SK-N-SH treated with all-trans-retinoic acid at 6 μM for 48 hours (cell line): ENCODE measurements at regions not wholly inside any gene's neighbourhood (a gene's known extent, or its start where the extent isn't known, plus 50 kb on each side); places are given as distances from the start of the nearest gene placed in this dataset.

Source experiments
- ARNTL ChIP-seq: fragments of 450-650 bp; formaldehyde crosslinking; IDR thresholded peaks from 2 replicates; pipeline ENCODE4 v1.5.0; 2020; ENCODE audit warnings: low read depth, mild to moderate bottlenecking, moderate library complexity, borderline replicate concordance
- ZC3H10 ChIP-seq: fragments of 250-450 bp; sonication (Bioruptor Pico); IDR thresholded peaks from 2 replicates; pipeline ENCODE4 v1.5.1; 2021; ENCODE audit warnings: mild to moderate bottlenecking, moderate library complexity
- TF ChIP-seq, protein P1 (sequence below): fragments of 250-450 bp; sonication (Bioruptor Pico); IDR thresholded peaks from 2 replicates; pipeline ENCODE4 v1.8.0; 2020; ENCODE audit warnings: mild to moderate bottlenecking, moderate library complexity, borderline replicate concordance

DNA sequence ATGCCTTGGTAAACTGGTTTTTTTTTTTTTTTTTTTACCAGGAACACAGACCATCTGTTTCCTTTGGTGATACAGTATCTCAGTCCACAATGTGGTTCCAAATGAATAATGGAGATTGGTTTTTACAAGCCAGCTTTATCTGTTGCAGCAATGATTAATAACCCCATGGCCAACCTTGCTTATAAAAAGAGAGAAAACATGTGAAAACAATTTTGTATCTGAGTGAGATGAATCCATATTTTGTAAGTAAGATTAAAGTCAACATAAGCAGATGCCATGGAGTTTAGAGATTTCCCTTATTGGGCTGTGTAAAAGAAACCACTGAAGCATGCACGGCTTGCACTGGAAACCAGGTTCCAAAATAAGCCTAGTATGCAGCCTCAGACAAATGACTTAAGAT, 108.6 kb upstream of the CNTNAP5 start:
- no peak for TF ChIP-seq ZC3H10 (CRISPR knock-in tag)
- TF ChIP-seq ARNTL (CRISPR knock-in tag) = no peak
- TF ChIP-seq, protein P1, sequence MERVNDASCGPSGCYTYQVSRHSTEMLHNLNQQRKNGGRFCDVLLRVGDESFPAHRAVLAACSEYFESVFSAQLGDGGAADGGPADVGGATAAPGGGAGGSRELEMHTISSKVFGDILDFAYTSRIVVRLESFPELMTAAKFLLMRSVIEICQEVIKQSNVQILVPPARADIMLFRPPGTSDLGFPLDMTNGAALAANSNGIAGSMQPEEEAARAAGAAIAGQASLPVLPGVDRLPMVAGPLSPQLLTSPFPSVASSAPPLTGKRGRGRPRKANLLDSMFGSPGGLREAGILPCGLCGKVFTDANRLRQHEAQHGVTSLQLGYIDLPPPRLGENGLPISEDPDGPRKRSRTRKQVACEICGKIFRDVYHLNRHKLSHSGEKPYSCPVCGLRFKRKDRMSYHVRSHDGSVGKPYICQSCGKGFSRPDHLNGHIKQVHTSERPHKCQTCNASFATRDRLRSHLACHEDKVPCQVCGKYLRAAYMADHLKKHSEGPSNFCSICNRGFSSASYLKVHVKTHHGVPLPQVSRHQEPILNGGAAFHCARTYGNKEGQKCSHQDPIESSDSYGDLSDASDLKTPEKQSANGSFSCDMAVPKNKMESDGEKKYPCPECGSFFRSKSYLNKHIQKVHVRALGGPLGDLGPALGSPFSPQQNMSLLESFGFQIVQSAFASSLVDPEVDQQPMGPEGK (CRISPR knock-in tag) = no peak
